ENCODE measurements at regions not wholly inside any gene's neighbourhood (a gene's known extent, or its start where the extent isn't known, plus 50 kb on each side); places are given as distances from the start of the nearest gene placed in this dataset.
A peak's percentile ranks its signal among the peaks of the same experiment; 100 is the strongest.

DNA sequence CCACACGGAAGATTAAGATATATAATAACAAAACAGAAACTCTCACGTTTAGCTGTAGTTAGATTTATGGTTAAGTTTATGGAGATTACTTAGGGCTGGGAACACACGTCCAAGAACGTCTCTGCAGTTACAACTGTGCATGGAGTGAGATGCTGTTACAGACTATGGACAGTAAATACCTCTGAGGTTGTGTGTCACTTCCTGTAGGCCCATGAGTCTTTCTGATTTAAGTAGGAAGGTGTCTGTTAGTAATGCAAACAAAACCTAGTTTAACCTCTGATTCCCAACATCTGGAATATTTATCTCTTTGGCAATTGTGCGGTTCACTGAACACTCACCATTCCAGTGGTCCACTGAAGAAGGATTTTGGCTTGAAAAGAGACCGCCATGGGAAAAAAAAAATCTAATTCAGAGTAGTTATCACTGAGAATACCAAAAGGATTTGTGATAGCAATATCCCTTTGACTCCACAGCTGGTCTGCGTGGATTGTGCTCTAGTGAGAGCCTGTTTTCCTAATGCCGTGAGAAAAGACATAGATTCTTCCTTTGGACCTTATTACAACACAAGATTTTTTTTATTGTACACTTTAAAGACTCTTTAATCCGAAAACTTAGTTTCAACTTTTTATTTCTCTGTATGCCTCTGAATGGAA lies 478.2 kb upstream of the CITED2 start:
- peak; percentile 94 for DNase-seq (ENCODE audit: low read depth)

DNA sequence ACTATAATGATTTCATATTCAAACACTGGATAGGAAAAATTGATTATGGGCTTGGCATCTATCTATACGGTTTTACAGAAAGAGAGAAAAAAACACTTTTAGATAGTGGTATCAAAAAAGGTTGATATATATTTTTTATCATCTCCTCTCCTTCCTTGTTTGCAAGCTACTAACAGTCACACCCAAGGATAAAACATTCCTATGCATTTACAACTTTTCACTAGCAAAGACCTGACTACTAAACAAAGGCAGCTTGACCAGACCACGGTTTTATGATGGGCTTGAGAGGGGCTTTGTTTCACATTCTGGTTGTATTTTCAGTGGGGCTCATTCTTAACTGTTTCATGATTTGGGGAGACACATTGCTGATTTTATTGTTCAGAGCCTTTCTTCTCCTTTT lies 477.6 kb upstream of the CITED2 start:
- DNase-seq (ENCODE audit: low read depth), result no peak

DNA sequence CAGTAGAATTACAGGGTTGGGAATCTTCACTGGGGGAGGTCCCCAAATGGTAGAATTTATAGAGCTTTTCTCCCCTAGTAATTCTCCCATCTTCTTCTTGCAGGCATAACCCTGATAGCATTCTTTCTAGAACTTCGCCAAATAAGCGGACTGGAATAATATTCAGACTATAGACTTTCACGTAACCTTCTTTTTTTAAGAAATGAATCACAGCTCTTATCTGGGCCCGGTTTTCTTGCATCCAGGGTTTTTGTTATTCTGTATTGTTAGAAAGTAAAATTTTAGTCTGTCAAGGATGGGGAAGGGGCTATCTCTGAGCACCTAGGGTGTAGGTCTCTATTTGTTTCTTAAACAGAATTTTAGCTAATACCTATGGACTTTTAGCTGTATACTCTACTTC lies 476.8 kb upstream of the CITED2 start:
- no peak for DNase-seq (ENCODE audit: low read depth)

DNA sequence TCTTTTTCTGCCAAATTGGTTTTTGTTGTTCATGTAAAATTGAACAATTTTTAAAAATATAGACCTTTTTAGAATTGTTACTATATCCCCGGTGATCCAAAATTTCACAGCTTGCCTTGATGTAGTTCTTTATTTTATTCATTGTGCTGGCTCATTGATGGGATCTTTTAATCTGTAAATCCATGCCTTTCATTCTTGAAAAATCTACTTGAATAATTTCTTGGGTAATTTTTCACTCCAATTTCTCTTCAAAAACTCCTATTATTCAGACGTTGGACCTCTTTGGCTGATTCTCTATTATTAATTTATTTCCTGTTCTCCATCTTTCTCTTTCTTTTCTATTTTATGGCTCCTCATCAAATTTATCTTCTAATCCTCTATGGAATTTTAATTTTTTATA lies 476.1 kb upstream of the CITED2 start:
- DNase-seq (ENCODE audit: low read depth), result no peak

DNA sequence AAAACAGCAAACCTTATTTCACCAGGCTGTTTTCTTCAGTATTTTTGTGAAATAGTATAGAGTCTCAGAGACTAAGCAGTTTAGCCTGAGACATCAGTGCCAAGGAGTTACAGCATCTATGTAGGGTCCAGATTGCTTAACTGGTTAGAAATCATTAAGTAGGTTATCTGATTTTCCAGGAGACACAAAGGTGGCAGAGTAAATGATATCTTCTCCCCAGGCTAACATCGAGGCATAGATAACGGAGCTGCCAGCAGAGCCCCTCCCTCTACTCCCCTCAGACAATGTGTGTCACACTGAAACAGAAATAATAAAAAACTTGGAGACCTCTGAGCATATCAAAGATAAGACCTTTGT lies 473.0 kb upstream of the CITED2 start:
- no peak for DNase-seq (ENCODE audit: low read depth)

DNA sequence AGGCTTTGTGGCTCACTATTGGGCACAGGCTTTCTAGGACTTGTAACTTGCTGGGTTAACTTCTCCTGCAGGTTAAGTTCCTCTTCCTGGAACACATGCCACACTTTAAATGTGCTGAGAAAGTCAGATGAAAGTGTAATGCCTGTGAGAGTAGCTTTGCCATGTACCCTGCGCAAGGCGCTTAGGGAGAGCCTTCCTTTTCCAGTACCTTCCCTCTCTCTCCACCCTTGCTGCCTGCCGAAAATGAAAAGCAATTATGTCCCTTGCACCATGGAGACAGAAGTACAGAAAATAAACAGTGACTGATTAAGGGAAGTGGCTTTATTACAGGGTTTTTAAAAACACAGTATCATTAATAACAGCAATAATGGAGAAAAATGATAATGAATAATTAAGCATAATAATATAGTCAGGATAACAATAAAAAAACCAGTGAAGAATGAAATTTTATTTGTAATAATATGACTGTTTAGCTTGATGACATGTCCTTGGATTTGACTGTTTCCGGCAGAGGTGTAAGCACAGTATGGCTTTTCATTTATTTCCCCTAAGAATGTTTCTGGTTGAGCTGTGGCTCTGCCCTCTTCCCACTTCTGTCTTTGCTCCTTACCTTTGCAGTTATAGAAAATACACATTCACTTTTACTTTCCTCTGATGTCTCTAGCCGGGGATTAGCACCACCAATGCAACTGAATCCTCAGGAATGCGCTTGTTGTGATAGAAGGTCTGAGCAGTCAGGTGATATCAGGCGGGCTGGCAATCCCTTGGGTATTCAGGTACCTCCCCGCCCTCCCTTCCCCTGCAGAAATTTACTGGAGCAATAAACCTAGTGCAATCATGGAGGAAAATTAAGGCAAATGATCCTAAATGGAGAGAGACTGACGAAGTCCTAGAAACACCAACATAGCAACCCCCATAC lies 472.3 kb upstream of the CITED2 start:
- DNase-seq (ENCODE audit: low read depth), result no peak

DNA sequence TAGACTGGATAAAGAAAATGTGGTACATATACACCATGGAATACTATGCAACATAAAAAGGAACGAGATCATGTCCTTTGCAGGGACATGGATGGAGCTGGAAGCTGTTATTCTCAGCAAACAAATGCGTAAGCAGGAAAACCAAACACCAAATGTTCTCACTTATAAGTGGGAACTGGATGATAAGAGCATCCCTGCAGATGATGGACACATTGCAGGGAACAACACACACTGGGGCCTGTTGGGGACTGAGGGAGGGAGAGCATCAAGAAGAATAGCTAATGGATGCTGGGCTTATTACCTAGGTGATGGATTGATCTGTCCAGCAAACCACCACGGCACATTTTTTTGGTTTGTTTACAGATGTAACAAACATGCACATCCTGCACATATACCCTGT lies 470.5 kb upstream of the CITED2 start:
- no peak for DNase-seq (ENCODE audit: low read depth)

DNA sequence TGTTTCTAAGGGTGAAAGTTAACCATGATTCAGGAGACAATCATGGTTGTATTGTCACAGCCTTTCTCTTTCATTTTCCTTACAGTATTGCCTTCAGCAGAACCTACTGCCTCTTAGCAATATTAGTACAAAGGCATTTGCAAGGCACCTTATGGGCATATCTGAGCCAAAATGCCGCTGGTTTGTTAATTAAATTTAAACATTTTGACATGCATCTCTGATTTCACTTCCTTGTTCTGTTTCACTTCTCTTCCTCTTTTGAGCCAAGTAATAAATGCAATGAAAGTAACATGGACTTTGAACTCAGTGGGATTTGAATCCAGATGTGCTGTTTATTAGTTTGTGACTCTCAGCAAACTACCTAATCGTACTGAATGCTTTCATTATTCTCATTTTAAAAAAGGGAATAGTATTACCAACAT lies 467.4 kb upstream of the CITED2 start:
- DNase-seq (ENCODE audit: low read depth), result no peak

DNA sequence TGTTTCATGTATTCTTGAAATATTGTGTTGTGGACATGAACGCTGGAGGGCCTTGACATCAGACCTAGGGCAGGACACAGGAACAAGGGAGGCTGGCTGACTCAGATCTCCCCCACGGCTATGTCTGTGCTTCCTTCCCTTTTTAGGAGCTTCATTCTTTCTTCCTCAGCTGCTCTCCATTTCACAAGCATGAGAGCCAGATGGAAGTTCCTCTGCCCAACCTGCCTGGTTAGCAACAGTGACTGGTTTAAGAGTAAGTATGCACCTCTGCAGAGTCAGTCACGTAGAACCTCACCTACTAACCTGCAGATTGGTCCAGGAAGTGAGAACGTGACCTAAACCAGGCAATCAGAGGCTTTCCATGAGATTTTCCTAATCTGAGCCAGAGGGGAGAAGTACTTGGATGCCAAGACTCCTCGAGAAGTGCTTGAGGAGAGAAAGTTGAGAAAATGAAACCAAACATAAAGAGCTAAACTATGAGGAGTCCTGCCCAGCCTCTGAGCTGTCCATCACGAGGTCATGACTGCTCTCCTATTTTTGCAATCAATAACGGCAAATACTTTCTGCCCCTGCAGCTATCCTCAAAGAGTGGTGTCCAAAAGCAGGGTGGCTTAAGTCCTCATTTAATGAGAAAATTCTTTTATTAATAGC lies 465.2 kb upstream of the CITED2 start:
- peak; percentile 58 for DNase-seq (ENCODE audit: low read depth)

DNA sequence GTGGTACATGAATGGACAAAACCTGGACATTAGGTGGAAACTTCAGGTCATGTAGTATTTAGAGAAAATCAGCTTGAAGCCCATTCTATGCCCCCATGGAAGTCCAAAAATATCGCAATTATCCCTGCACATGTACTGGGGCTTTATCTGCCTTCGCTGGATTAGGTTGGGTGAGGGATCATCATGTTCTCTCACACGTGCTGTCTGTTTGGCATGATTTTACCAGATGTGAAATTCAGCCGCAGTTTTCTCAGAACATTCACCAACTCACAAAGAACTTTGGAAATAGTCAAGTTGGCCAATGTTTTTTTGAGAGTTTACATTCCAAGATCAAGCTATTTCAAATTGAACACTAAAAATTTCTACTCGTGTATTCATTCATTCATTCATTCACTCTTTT lies 459.8 kb upstream of the CITED2 start:
- DNase-seq (ENCODE audit: low read depth), result no peak

DNA sequence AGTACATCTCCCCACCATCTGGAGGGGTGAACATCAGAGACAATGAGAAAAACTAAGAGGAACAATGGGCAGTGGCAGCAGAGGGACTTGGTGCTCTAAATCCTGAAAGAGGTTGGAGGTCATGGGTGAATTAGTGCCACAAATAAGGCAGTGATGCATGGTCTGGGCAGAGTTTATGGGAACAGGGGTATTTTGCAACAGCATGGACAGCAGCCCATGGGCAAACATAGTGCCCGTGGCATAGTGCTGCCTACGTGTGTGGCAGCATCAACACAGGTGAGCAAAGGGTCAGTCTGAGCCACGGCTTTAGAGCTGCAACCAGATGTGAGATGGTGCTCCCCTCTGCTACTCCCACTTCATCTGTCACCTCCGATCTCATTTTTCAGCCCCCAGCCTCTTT lies 459.1 kb upstream of the CITED2 start:
- no peak for DNase-seq (ENCODE audit: low read depth)

DNA sequence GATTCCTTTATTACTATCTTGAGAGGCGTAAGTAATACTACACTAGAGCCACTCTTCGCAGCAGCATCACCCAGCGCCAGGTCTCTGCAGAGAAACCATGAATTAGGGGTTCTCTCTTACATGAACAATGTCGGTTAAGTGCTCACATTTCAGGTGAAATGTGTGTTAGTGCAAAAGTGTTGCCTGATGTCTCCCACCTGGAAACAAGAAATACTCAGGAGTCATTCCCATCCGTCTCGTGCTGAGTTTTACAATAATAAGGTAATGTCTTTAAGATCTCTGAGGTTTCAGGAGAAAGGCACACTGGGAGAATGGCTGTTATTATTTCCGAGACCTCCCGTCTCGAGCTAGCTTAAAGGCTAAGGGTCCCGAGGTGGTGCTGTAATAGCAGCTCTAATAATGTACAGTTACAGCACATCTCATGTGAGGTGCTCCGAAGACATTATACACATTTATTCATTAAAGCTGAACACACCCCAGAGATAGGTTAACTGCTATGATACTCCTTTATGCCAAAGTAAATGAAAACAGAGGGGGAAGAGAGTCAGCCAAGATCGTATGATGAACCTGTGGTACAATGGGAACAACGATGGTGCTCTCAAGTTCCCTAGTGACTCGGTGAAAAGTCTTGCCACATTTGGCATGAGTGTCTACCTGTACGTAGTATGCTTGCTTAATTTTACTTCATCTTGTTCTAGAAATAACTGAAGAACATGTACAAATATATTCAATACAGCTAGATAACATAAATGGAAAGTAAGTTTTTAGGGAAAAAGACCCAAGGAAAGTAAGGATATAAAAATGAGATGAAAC lies 458.3 kb upstream of the CITED2 start:
- no peak for DNase-seq (ENCODE audit: low read depth)

DNA sequence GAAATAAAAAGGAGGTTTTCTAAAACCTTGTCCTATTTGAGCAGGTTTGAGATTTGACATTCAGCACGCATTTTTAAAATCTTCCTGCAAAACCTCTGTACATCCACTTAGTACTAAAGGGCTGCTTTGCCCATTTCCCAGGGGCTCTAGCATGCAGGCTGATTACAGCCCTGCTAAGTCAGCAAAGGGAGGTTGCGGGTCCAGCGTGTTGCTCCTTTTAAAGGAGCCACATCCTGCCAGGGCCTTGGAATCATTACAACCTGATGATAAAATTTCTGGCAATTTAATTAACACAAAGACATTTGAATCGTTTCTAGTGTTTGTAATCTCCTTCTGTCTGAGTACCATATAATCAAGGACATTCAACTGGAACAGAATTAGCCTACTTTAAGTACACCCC lies 455.1 kb upstream of the CITED2 start:
- DNase-seq (ENCODE audit: low read depth), result no peak

DNA sequence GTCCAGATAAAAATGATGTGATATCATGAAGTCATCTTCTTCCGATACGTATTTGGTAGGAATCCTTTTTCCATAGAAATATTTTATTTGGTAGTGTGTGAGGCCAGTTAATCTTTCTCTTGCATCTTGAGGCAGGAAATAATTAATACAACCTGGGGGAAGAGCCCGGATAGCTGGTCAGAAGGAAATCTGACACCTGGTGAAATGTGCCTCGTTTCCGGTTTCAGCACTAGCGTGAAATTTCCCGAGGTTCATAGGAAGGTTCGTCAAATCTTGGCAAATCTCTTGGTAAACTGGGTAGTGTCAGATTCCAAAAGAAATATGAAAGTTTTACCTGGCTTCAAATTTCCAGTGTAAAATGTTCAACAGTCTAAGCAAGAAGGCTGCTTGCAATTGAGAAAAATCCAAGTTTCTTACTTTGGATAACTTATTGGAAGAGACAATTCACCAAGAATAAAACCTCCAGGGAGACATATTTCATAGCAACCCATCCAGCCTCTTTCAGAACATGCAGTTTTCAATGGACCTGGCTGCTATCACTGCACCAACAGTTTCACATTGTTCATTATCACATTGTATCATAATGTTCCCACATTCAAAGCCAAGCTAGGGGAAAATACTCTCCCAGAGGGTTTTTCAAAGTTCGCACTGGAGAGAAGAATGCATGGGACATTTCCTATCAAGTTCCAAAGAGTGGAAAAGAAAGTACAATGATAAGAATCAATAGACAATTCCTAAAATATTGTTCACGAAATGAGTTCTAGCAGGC lies 454.5 kb upstream of the CITED2 start:
- no peak for DNase-seq (ENCODE audit: low read depth)

DNA sequence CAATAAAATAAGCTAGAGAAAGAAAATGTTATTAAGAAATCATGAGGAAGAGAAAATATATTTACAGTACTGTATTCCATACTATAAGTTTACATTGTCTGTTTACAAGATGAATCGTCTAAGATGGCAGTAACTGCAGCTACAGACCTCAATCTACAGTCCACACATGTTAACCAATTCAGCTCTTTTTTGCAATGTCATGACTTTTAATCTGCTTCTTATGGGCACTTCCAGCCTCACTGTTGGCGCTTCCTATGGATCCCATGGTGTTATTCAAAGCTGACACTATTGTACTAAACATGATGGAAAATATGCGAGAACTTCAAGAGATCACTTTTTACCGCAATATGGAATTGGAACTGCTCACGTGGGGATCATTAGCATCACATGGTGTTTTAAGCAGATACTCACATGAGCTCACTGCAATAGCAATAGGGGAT lies 451.5 kb upstream of the CITED2 start:
- no peak for DNase-seq (ENCODE audit: low read depth)

DNA sequence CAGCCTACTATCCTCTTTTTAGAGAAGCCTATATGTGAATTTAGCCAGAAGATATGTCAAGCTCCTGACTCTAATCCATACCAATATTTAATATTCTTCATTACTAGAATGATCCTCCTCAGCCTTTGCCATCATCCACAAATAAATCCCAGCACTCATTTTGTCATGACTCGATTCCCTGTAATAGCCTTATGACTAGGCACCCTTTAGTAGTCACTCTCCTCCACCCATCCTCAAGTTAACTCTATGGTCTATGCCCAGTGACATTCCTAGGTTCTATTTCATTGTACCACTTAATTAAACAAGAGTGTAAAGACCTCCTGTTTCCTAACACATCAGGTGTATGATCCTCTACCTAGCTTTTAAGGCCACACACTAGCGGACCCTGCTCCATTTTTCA lies 450.4 kb upstream of the CITED2 start:
- no peak for DNase-seq (ENCODE audit: low read depth)

DNA sequence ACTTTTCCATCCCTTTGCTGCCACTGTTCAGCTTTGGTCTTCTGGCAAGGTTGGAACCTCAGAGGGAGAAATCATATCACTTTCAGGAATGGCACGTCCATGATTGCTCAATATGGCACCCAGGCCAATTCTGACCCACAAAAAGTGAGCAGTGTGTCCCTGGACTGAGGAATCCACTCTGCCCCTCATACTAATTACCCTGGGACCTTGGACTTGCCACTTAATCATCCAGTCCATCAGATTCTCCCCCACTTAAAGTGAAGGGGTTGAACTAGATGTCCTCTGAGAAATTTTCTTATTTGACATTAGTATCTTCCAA lies 449.3 kb upstream of the CITED2 start:
- DNase-seq (ENCODE audit: low read depth), result no peak

DNA sequence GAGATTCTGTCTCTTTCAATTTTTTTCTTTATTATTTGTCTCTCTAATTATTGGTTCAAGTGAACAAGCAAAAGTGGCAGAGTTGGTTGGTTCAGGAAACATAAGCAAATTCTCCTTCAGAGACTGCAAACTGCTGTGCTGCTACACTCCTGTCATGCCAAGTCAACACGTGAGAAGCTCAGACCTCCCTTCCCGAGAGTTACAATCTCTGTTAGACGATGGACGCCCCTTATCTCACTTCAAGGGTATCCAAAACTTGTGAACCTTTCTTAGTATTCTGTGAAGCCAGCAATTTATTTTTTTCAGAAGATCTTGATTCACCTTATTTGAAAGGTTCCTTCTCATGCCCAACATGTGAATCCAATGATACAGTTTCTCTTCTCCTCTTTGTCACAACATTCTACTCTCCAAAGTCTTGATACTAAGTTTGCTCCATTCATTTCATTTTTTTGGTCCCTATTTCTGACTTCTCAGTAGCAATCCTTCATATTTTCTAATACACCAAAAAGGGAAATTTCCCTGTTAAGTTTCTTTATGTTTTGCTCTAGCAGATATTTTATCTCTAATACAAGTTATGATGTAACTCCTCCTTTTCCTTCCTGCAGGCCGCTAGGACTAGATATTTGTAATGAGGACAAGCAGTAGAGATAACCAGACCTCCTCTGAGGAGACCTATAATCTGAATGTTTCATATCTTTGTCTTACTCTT lies 448.8 kb upstream of the CITED2 start:
- DNase-seq (ENCODE audit: low read depth), result no peak

DNA sequence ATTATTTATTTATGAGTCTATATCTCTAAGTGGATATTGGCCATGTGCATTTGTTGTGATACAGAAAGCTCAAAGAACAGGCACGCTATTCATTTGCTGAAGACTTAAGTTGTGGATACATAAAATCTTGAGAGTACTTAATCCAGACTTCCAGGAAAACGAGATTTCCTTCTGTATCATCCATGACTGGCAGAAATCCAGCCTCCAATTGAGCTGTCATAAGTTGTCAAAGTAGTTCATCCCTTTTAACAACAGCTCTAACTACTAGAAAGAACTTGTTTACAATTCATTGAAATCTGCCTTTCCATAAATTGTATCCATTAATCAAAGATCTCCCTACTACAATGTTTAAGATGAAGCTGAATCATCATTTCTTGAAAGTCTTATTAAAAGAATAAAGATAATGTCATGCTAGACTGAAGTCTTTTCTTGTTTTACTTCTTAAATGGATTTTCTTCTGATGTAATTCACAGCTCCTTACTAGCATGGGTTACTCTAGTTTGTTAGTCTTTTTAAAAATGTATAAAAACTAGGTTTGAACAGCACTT lies 447.3 kb upstream of the CITED2 start:
- no peak for DNase-seq (ENCODE audit: low read depth)

DNA sequence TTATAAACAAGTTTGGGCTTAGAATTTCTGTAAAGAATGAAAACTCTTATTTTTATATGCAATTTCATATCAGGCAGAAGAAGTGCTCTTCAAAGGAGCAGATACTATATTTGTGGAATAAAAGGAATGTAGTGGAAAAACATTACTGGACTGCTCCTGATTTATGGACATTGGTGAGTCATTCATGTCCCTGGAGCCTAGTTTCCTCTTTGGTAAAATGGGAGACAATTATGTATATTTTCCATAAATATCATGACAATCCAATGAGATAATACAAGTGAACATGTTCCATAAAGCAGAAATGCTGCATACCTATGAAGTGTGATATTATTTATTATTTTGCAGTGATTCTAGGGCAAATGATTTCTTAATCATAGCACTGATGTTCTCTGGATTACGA lies 445.8 kb upstream of the CITED2 start:
- peak; percentile 36 for DNase-seq (ENCODE audit: low read depth)

DNA sequence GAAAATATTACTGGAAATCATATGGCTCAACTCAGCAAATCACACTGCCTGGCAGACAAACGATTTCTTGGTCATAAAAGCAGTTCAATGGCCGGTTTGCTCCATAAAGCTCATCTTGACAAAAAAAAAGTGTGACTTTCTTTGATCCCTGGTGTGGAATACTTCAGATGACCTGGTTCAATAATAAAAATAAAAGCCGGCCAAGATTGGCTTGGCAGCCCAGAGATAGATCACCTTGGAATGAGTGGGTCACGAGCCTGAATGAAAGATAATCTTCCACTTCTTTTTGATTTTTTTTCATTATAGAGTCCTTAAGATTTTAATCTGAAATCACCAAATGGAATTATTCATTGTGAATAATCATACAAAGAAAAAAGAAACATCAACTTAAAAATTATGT lies 445.3 kb upstream of the CITED2 start:
- DNase-seq (ENCODE audit: low read depth), result no peak

Measured in GM04504 (cell line).